ENCODE measurements at regions not wholly inside any gene's neighbourhood (a gene's known extent, or its start where the extent isn't known, plus 50 kb on each side); places are given as distances from the start of the nearest gene placed in this dataset.
A peak's percentile ranks its signal among the peaks of the same experiment; 100 is the strongest.

DNA sequence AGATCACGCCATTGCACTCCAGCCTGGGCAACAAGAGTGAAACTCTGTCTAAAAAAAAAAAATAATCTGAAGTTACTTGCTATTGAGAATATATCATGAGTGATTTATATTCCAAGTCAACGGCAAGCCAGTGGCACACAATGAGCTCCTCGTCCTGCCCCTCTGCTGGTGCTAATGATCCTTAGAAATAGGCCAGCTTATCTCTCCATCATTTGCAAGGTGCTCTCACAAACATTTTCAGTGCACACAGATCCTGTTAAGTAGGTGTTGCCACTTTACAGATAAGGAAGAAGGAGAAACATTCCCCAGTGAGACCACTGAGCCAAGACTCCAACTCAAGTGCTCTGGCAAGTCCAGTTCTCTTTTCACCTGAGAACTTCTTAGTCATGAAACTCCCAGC, 91.3 kb upstream of the GPR45 start:
- DNase-seq, result no peak

GRCh38 chr2:105154119-105154818, 87.3 kb upstream of the GPR45 start:
- DNase-seq, result no peak

DNA sequence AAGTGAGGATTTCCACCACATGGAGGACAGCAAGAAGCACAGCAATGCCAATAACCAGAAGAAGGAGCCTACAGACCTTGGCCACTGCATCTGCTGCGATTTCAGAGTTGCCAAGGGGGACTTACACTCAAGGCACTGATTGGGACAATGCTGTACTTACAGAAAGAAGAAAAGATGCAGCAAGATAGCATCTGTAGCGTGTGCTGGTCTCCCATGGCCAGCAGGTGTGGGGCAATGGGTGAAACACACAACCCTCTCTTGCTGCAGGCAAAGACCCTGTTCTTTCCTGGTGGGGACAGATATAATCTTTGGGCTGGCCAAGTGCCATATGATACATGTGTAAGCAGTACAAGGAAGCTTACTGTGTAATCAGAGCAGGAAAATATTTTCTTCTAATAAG, 85.4 kb upstream of the GPR45 start:
- DNase-seq, result no peak

GRCh38 chr2:105158002-105158401, 83.5 kb upstream of the GPR45 start:
- DNase-seq, result no peak

GRCh38 chr2:105166688-105167087, 74.9 kb upstream of the GPR45 start:
- DNase-seq, result peak; percentile 31

DNA sequence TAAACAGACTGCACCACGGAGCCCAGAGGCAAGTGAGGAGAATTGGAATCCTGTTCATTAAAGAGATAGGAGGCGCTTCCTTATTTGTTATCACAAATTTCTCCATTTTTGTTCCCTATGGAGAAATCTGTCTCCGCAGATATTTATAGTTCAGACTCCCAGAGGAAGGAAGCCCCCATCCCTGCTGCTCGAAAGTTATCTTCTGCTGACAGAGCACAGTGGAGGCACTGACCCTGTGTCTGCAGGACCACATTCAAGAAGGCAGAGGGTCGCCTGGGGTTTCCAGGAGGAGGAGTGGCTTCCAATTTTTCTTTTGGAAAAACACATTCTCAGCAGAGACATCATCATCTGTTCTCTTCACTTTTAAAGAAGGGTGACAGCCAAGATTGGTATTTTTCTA, 73.0 kb upstream of the GPR45 start:
- no peak for DNase-seq

DNA sequence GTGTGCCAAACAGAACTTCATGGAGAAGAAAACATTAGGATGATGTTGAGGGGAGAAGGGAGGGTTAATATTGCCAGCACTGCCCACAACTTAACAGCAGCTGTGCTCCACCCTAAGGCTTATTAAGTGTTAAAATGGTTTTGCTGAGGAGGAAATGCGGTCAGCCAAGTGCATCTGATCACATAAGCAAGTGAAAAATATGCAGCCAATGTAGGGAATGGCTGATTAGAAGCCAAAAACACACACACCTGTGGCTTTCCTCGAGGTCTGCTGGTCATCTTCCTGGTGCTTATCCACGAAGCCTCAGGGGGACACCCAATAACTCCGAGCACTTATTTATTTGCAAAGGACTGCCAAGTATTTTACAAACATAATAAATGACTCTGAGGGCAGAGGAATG, 66.3 kb upstream of the GPR45 start:
- DNase-seq, result no peak

DNA sequence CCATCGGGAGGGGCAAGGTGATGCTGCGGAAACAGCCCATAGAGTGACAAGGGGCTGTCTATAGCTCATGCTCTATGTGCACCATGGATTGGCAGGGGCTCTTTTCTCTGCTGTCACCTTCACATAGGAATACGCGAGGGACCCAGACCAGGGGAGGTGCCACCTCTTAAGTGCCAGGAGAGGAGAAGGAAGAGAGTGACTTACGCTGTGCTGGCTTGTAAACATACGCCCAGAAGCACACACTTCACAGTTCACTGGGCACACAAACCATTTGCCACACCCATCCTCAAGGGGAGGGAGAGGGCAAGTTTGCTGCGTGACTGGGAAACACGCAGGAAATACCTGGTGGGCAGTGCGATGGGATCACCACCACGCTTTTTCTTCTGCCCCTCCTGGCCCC, 65.1 kb upstream of the GPR45 start:
- no peak for DNase-seq

- no peak for DNase-seq
Measured at GRCh38 chr2:105177008-105177407, 64.5 kb upstream of the GPR45 start.

GRCh38 chr2:105177536-105178254, 63.8 kb upstream of the GPR45 start:
- no peak for DNase-seq

- DNase-seq, result peak; percentile 71
Measured at GRCh38 chr2:105179469-105180372, 61.8 kb upstream of the GPR45 start.

- DNase-seq, result no peak
Measured at GRCh38 chr2:105180491-105180972, 61.0 kb upstream of the GPR45 start.

DNA sequence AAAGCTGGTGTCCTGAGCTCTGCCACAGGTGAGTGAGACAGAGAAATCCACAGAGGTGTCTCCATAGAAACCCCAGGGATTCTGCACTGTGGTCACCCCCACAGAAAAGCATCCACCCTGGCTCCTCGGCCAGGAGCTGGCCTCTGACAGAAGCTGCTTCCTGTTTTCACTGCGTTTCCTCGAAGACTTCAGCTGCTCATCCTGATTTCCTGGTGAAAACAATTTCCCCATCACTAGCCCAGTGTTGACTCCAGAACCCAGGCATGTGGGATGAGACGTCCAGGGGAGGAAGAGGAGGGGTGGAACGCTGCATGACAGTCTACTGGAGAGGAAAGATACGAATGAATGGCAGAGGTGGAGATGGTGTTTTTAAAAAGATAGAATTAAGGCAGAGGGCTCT, 60.3 kb upstream of the GPR45 start:
- DNase-seq, result no peak

DNA sequence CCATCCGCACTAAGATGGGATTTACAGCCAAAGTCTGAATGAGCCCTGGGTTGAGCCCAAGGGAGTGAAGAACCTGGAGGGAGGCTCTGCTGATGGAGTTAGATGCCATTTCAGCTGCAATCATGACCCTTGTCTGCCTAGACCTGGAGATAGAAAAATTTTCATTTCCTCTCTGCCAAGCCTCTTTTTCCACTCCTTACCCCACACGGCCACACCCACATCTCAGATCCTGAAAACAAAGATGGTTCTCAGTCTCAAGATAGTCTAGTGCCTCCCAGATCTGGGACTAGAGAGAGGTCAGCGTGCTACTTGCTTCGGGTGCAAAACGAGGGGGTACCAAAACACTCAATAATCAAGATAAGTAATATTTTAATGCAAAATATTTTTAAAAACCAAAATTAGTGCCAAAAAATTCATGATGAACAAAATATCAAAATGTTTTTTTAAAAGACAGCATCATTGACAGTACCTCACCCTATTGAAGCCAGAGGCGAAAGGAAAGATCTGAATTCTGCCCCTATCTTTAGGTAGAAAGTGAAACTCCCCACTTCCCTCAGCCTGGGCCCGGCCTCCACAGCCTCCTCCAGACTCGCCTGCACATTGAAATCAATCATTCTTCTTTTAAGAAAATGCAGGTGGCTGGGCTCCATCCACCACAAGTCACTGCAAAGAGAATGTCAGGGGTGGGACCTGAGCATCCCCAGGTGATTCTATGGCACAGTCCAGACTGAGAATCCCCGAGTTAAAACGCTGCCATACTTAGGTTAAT, 57.8 kb upstream of the GPR45 start:
- no peak for DNase-seq

DNA sequence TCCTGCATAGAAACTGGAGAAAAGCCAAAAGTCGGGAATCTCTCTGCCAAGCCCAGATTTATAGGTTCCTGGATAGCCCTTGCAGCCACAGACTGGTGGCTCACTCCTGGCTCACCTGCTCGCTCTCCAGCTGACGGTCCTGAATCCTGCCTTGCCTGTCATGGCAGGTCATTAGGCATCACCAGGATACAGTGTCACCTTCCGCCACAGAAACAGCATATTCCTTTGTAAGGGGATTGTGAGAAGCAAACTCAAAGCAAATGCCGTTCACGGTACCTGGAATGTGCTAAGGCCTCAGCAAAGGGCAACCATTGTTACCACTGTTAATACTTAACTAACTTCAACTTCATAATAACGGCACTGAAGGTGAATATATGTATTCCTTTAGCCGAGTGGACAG, 57.1 kb upstream of the GPR45 start:
- DNase-seq, result peak; percentile 55

DNA sequence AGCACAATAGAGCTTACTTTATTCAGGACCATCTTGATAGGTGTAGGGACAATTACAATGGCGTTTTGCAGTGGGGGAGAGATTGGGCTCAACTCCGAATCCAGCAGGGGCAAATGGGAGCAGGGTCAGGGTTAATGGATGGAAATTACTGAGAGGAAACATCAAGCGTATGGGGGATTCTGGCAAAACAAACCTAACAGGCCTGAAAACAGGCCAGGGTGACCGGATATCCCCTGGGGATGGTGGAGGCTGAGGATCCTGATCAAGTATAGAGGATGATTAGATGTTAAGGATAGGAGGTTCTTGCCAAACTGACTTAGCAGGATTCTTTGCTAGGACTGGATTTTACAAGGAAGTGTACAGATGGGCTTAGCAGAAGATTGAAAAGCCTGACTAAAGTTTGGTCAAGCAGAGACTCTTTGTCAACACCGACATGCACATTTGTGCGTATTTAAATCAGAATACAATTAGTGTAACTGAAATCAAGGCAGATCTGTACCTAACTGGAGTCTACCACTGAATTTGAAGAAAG, 54.5 kb upstream of the GPR45 start:
- DNase-seq, result no peak

GRCh38 chr2:105187531-105187930, 54.0 kb upstream of the GPR45 start:
- DNase-seq, result no peak

- DNase-seq, result no peak
Measured at GRCh38 chr2:105188343-105188742, 53.2 kb upstream of the GPR45 start.
